ENCODE measurements at regions not wholly inside any gene's neighbourhood (a gene's known extent, or its start where the extent isn't known, plus 50 kb on each side); places are given as distances from the start of the nearest gene placed in this dataset.

- no peak overlapping the region for H3K4me3 Mint-ChIP-seq
- peaks cover 6% of the 10 kb centered on the region for H3K9me3 Mint-ChIP-seq
- no peak overlapping the region for H3K27ac Mint-ChIP-seq
- peaks cover 60% of the 10 kb centered on the region for H3K4me1 Mint-ChIP-seq
- CTCF ChIA-PET: no interaction called here
- no peak for DNase-seq
- peaks cover 19% of the 10 kb centered on the region for H3K36me3 Mint-ChIP-seq
- peaks cover 21% of the 10 kb centered on the region for H3K27me3 Mint-ChIP-seq
These were observed 61.8 kb upstream of the IL6 start for GRCh38 chr7:22664988-22665798.

- Mint-ChIP-seq H3K4me3 (no peak overlapping the region), H3K27ac (no peak overlapping the region), H3K9me3 (peaks cover 6% of the 10 kb centered on the region), H3K27me3 (peaks cover 12% of the 10 kb centered on the region), H3K36me3 (peaks cover 19% of the 10 kb centered on the region), H3K4me1 (peaks cover 61% of the 10 kb centered on the region)
- CTCF ChIA-PET: interaction anchor here (1.6 kb wide), 1 partner anchor 103 kb away, joined by 8 read pairs; no protein-coding TSS in a partner anchor
- no peak for DNase-seq
These were observed 63.3 kb upstream of the IL6 start for GRCh38 chr7:22663721-22664120.

GRCh38 chr7:22663357-22663718, 63.7 kb upstream of the IL6 start:
- H3K27me3 Mint-ChIP-seq: peaks cover 9% of the 10 kb centered on the region
- DNase-seq: no peak
- peaks cover 61% of the 10 kb centered on the region for H3K4me1 Mint-ChIP-seq
- H3K4me3 Mint-ChIP-seq: no peak overlapping the region
- H3K36me3 Mint-ChIP-seq: peaks cover 15% of the 10 kb centered on the region
- H3K27ac Mint-ChIP-seq: no peak overlapping the region
- CTCF ChIA-PET: interaction anchor here (0.6 to 3.5 kb wide), 3 partner anchors 55 to 103 kb away, joined by 4 to 33 read pairs (median 8); partner anchors contain the start of gene IL6
- peaks cover 6% of the 10 kb centered on the region for H3K9me3 Mint-ChIP-seq

GRCh38 chr7:22662556-22663356, 64.2 kb upstream of the IL6 start:
- Mint-ChIP-seq H3K27ac (no peak overlapping the region), H3K4me3 (no peak overlapping the region), H3K4me1 (peaks cover 61% of the 10 kb centered on the region), H3K9me3 (peaks cover 6% of the 10 kb centered on the region), H3K27me3 (peaks cover 6% of the 10 kb centered on the region), H3K36me3 (peaks cover 10% of the 10 kb centered on the region)
- CTCF ChIA-PET: interaction anchor here (0.6 to 3.5 kb wide), 3 partner anchors 55 to 102 kb away, joined by 4 to 33 read pairs (median 8); partner anchors contain the start of gene IL6
- no peak for DNase-seq

- peaks cover 6% of the 10 kb centered on the region for H3K27me3 Mint-ChIP-seq
- peaks cover 6% of the 10 kb centered on the region for H3K9me3 Mint-ChIP-seq
- H3K27ac Mint-ChIP-seq: no peak overlapping the region
- H3K4me1 Mint-ChIP-seq: peaks cover 61% of the 10 kb centered on the region
- no peak for DNase-seq
- H3K36me3 Mint-ChIP-seq: peaks cover 6% of the 10 kb centered on the region
- CTCF ChIA-PET: interaction anchor here (1.6 to 3.5 kb wide), 2 partner anchors 64 to 102 kb away, joined by 8 to 33 read pairs; partner anchors contain the start of gene IL6
- no peak overlapping the region for H3K4me3 Mint-ChIP-seq
These were observed 65.0 kb upstream of the IL6 start for GRCh38 chr7:22662036-22662435.

- peaks cover 9% of the 10 kb centered on the region for H3K27me3 Mint-ChIP-seq
- DNase-seq: no peak
- CTCF ChIA-PET: interaction anchor here (0.8 to 3.5 kb wide), 8 partner anchors 10 to 100 kb away, joined by 3 to 33 read pairs (median 3); partner anchors contain the start of gene IL6
- H3K4me3 Mint-ChIP-seq: no peak overlapping the region
- peaks cover 3% of the 10 kb centered on the region for H3K9me3 Mint-ChIP-seq
- no peak overlapping the region for H3K27ac Mint-ChIP-seq
- peaks cover 54% of the 10 kb centered on the region for H3K4me1 Mint-ChIP-seq
- H3K36me3 Mint-ChIP-seq: peaks cover 4% of the 10 kb centered on the region
These were observed 66.3 kb upstream of the IL6 start for GRCh38 chr7:22660732-22661131.

GRCh38 chr7:22660293-22660692, 66.7 kb upstream of the IL6 start:
- peaks cover 52% of the 10 kb centered on the region for H3K4me1 Mint-ChIP-seq
- no peak overlapping the region for H3K27ac Mint-ChIP-seq
- CTCF ChIA-PET: interaction anchor here (0.8 to 3.5 kb wide), 6 partner anchors 10 to 100 kb away, joined by 3 to 33 read pairs (median 4); partner anchors contain the start of gene IL6
- H3K9me3 Mint-ChIP-seq: peaks cover 1% of the 10 kb centered on the region
- peaks cover 9% of the 10 kb centered on the region for H3K27me3 Mint-ChIP-seq
- peaks cover 4% of the 10 kb centered on the region for H3K36me3 Mint-ChIP-seq
- DNase-seq: no peak
- H3K4me3 Mint-ChIP-seq: no peak overlapping the region

- CTCF ChIA-PET: interaction anchor here (2.3 to 3.5 kb wide), 2 partner anchors 66 to 99 kb away, joined by 12 to 33 read pairs; partner anchors contain the start of gene IL6
These were observed 67.3 kb upstream of the IL6 start for GRCh38 chr7:22659741-22660140.

GRCh38 chr7:22658031-22658430, 69.0 kb upstream of the IL6 start:
- no peak for DNase-seq
- Mint-ChIP-seq H3K27me3 (peaks cover 18% of the 10 kb centered on the region), H3K36me3 (peaks cover 6% of the 10 kb centered on the region), H3K27ac (no peak overlapping the region), H3K4me3 (no peak overlapping the region), H3K9me3 (peaks cover 1% of the 10 kb centered on the region), H3K4me1 (peaks cover 52% of the 10 kb centered on the region)
- CTCF ChIA-PET: interaction anchor here (0.7 to 3.7 kb wide), 2 partner anchors 69 to 74 kb away, joined by 3 to 24 read pairs; partner anchors contain the start of gene IL6

More at GRCh38 chr7:22659741-22660140, 67.3 kb upstream of the IL6 start:
- Mint-ChIP-seq H3K9me3 (peaks cover 1% of the 10 kb centered on the region), H3K27me3 (peaks cover 10% of the 10 kb centered on the region), H3K36me3 (peaks cover 6% of the 10 kb centered on the region), H3K4me3 (no peak overlapping the region), H3K27ac (no peak overlapping the region), H3K4me1 (peaks cover 54% of the 10 kb centered on the region)
- no peak for DNase-seq

- Mint-ChIP-seq H3K27me3 (peaks cover 22% of the 10 kb centered on the region), H3K9me3 (peaks cover 1% of the 10 kb centered on the region), H3K36me3 (peaks cover 6% of the 10 kb centered on the region), H3K4me3 (no peak overlapping the region), H3K4me1 (peaks cover 47% of the 10 kb centered on the region), H3K27ac (no peak overlapping the region)
- CTCF ChIA-PET: interaction anchor here (1.3 to 3.7 kb wide), 3 partner anchors 66 to 97 kb away, joined by 3 to 24 read pairs (median 6); partner anchors contain the start of gene IL6
- DNase-seq: peak; percentile 44
These were observed 69.5 kb upstream of the IL6 start for GRCh38 chr7:22657479-22657878.

- Mint-ChIP-seq H3K9me3 (peaks cover 3% of the 10 kb centered on the region), H3K27me3 (peaks cover 34% of the 10 kb centered on the region), H3K36me3 (peaks cover 3% of the 10 kb centered on the region), H3K27ac (no peak overlapping the region), H3K4me1 (peaks cover 41% of the 10 kb centered on the region), H3K4me3 (no peak overlapping the region)
- CTCF ChIA-PET: interaction anchor here (0.8 to 3.7 kb wide), 3 partner anchors 68 to 520 kb away, joined by 4 to 24 read pairs (median 6); partner anchors contain the start of gene IL6
- no peak for DNase-seq
These were observed 71.2 kb upstream of the IL6 start for GRCh38 chr7:22655781-22656180.

- no peak for DNase-seq
- Mint-ChIP-seq H3K4me1 (peaks cover 38% of the 10 kb centered on the region), H3K4me3 (no peak overlapping the region), H3K27me3 (peaks cover 38% of the 10 kb centered on the region), H3K9me3 (peaks cover 10% of the 10 kb centered on the region), H3K36me3 (peaks cover 5% of the 10 kb centered on the region), H3K27ac (no peak overlapping the region)
- CTCF ChIA-PET: interaction anchor here (0.9 to 3.7 kb wide), 2 partner anchors 72 kb away, joined by 3 to 24 read pairs; partner anchors contain the start of gene IL6
These were observed 72.2 kb upstream of the IL6 start for GRCh38 chr7:22654831-22655230.

- Mint-ChIP-seq H3K36me3 (peaks cover 5% of the 10 kb centered on the region), H3K9me3 (peaks cover 16% of the 10 kb centered on the region), H3K4me1 (peaks cover 38% of the 10 kb centered on the region), H3K27ac (no peak overlapping the region), H3K4me3 (no peak overlapping the region), H3K27me3 (peaks cover 42% of the 10 kb centered on the region)
- no peak for DNase-seq
- CTCF ChIA-PET: interaction anchor here (0.9 kb wide), 1 partner anchor 73 kb away, joined by 3 read pairs; the partner anchor contains the start of gene IL6
These were observed 73.0 kb upstream of the IL6 start for GRCh38 chr7:22653951-22654350.
